Activated T-cell treated with anti-CD3 and anti-CD28 coated beads, Interleukin-2, amount 50 U/mL, for 48 hours (primary cell): ENCODE measurements at regions not wholly inside any gene's neighbourhood (a gene's known extent, or its start where the extent isn't known, plus 50 kb on each side); places are given as distances from the start of the nearest gene placed in this dataset.
"Not testable (repeated sequence)": the region's sequence is repeated elsewhere in the genome, so short reads cannot be mapped to it uniquely, and the experiment has no call there.

Experiments
- DNase-seq, 2 experiments: peaks; one replicate each; pipeline ENCODE4 v3.0.0-alpha.2; 2020

DNA sequence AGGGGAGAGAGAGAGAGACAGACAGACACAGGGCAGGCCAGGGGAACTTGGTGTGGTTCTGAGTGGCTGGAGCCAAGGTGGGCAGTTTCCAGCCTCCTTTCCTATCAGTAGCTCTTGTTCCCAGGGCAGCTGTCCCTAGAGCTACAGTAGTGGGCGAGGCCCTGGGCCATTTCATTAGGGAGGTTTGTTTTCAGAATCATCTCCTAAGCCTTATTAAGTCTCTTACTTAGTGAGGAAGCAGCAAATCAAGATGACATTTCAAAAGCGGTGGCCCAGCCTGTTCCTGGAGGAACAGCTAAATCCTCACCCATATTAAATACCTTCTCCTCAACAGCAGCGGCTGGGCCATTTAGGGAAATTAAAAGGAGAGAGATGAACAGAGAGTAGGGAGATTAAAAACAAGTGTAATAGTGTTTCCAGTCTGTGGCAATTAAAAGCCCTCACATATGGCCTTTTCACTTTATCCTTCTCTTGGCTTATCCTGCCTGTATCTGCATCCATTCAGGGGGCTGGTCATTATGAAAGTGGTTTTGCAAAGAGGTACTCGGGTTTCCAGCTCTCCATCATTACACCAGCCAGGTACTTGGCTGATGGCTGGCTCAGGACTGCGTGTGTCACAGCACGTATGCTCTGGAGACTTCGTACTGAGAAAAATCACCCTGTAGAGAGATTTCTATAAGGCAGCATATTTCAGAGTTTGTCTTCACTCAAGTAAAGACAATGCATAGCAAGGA, 91.9 kb upstream of the PRR23C start:
- DNase-seq: no peak

DNA sequence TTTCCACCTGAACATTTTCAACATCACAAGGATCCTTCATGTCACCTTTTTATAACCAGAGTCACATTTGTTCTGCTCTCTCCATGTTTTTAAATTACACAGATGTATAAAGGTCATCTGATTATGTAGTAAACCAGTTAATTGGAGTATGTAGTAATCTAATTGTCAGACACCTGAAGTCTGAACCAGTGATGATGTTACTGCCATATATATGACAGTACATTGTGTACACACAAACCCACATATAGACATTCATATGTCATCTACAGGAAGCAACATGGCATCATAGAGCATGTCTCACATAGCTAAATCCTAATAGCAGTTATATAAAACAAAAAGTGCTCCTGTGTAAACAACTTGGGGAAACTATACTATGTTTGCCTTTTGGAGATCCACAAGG, 95.9 kb upstream of the PRR23C start:
- no peak for DNase-seq

GRCh38 chr3:139145980-139146379, 101.3 kb upstream of the PRR23C start:
- DNase-seq: not testable (repeated sequence)

- no peak for DNase-seq
Measured at GRCh38 chr3:139151530-139151929, 106.8 kb upstream of the PRR23C start.

GRCh38 chr3:139153434-139153833, 108.7 kb upstream of the PRR23C start:
- not testable (repeated sequence) for DNase-seq

DNA sequence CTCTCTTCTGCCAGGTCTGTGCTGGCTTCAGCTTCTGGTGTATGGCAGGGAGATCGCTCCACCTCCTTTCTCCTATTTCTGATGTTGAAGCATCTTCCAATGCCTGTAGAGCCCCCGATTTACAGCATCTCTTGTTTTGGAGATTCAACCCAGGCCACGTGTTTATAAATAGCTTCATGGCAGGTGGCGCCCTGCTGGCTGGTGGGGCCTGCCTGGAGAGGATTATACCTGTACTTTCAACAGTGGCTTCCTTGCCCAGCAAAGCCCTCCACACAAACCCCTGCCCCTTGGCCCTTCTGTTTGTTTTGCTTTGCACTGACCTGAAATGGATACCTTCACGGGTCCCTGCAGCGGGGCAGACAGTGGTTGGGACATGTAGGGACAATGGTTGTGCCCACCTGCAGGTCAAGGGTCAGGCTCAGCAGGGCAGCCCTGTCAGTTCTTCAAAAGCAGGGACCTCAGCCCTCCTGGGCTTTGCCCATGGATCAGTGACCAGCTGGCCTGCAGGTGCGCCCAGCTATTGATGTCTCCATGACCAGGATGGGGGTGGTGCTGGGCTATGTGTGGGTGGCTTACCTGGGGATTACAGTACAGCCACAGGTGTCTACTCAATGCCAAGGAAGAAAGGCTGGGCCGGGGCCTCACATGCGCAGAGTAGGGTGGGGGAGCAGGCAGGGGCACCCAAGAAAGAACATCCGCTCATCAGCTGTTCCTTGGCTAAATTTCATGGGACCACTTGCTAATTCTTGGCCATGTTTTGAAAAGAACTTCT, 112.7 kb upstream of the PRR23C start:
- DNase-seq: no peak

GRCh38 chr3:139159356-139159755, 114.7 kb upstream of the PRR23C start:
- no peak for DNase-seq

GRCh38 chr3:139173372-139174108, 128.8 kb upstream of the PRR23C start:
- no peak for DNase-seq

DNA sequence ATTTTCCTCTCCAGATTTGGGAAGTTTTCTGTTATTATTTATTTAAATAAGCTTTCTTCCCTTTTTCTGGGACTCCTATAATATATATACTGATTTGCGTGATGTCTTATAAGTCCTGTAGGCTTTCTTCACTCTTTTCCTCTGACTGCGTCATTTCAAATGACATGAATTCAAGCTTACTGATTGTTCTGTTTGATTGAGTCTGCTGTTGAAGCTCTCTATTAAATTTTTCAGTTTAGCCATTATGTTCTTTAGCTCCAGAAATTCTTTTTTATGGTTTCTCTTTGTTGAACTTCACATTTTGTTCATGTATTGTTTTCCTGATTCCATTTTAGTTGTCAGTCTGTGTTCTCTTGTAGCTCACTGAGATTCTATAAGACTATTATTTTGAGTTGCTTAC, 135.8 kb upstream of the PRR23C start:
- DNase-seq: no peak

DNA sequence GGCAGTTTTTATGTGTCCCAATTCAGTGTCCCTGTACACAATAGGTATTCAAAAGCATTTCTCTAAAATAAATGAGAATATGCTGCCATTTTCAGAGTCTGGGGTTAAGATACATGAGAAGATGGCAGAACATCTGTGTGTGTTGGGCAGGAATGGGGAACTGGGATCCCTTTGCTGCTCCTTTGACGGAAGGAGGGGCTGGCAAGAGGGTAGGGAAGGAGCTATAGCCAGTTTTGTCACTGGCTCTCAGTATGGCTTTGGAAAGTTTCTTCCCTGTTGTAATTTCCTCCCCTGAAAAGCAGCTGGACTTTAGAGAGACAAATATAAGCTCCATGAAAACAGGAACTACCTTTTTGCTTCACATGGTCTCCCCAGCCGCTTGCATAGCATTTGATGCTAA, 137.5 kb upstream of the PRR23C start:
- no peak for DNase-seq

DNA sequence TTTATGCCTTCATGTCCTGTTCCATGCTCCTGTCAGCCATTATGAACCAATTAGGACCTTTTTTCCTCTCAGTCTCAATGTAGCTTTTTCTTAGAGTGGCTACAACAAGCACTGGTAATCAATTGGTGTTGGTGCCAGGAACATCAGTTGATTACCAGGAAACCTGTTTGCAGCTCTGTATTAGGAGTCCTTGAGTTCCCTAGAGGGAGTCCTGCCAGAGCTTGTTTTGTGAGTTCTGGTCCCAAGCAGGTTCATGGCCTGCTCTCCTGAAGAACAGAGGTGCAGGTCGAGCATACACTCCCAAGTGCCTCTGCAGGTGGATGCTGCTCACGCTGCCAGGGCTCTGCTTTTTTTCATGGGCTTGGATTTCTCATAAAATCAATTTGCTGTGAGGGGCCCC, 137.9 kb upstream of the PRR23C start:
- no peak for DNase-seq

DNA sequence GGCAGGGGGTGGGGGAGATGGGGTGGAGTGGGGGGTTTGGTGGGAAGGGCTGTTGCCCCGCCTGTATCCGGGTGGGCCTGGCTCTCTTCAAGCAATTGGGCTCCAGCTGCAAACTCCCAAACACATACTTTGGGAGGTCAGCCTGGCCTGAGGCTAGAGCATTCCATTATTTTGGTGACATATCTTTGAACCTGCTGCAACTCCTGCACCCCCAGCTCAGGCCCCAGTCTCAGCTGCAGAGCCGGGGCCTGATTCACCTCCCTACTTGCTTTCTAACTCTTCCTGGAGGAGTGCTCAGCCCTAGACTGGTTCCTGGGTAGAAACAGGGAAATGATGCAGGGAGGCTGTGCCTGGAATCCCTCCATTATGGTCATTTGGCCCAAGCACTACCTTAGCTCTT, 140.8 kb upstream of the PRR23C start:
- no peak for DNase-seq

DNA sequence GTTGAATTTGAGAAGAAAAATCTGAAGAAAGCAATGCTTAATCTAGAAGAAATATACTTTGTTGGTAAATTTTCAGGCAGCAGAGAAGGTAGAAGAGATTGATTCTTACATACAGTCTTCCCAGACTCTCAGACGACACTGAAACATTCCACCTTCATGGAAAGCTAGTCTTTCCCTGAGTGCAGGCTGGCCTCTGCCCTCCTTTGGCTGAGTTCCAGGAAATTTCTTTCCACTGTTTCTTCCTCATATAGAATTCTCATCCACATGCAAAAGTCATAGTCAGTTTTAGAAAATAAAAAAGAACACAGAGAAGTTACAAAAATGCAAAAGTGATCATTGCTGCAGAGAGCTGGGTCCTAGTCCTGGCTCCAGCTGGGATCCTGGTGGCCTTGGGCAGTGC, 142.5 kb upstream of the PRR23C start:
- DNase-seq: no peak

DNA sequence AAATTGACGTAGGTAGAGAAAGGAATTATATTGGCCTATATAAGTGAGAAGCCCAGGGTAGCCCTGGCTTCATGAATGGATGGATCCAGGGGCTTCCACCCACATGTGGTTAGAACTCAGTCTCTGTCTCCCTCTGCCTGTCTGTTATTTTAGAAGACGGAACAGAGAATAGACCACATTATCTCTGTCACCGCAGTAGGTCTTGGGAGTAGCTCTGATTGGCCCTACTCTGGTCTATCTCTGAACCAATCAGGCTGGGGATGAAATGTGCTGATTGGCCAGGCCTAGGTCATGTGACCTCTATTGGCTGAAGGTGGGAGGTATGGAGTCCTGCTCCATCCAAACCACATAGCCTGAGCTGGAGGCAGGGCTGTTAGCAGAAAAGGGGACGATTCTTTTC, 143.0 kb upstream of the PRR23C start:
- DNase-seq: no peak

GRCh38 chr3:139189943-139190342, 145.3 kb upstream of the PRR23C start:
- DNase-seq: no peak

DNA sequence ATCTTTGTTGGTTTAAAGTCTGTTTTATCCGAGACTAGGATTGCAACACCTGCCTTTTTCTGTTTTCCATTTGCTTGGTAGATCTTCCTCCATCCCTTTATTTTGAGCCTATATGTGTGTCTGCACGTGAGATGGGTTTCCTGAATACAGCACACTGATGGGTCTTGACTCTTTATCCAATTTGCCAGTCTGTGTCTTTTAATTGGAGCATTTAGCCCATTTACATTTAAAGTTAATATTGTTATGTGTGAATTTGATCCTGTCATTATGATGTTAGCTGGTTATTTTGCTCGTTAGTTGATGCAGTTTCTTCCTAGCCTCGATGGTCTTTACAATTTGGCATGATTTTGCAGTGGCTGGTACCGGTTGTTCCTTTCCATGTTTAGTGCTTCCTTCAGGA, 149.4 kb upstream of the MRPS22 start:
- DNase-seq: not testable (repeated sequence)

- DNase-seq: not testable (repeated sequence)
Measured at GRCh38 chr3:139196146-139196545, 147.7 kb upstream of the MRPS22 start.

DNA sequence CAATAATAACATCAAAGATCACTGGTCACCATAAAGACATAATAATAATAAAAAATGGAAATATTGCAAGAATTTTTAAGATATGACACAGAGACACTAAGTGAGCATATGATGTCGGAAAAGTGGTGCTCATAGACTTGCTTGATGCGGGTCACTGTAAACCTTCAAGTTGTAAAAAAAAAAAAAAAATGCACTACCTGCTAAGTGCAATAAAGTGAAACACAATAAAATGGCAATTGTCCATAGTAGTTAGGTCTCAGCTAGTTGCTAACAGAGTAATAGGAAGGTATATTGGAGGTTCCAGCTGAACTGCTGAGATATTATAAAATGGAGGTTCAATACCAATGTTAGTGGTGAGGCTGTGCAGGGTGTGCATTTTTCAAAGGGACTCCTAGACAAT, 146.6 kb upstream of the MRPS22 start:
- no peak for DNase-seq

- DNase-seq: no peak
Measured at GRCh38 chr3:139198186-139198585, 145.6 kb upstream of the MRPS22 start.

DNA sequence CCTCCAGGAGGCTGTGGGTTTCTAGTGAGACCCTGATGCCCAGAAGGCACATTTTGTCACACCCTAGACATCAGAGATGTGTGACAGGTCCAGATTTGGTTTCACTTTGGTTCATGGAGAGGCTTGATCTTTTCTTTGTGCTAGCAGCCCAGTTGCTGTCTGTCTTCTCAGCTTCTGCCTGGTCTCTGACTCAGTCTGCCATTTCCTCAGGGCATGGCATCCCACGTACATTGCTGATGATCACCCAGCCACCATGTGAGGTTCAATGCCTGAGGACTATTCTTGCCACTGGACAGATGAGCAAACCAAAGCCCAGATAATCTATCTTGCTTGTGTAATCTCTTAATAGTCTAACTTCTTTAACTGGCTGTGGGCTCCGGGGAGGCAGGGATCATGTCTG, 144.9 kb upstream of the MRPS22 start:
- DNase-seq: no peak

DNA sequence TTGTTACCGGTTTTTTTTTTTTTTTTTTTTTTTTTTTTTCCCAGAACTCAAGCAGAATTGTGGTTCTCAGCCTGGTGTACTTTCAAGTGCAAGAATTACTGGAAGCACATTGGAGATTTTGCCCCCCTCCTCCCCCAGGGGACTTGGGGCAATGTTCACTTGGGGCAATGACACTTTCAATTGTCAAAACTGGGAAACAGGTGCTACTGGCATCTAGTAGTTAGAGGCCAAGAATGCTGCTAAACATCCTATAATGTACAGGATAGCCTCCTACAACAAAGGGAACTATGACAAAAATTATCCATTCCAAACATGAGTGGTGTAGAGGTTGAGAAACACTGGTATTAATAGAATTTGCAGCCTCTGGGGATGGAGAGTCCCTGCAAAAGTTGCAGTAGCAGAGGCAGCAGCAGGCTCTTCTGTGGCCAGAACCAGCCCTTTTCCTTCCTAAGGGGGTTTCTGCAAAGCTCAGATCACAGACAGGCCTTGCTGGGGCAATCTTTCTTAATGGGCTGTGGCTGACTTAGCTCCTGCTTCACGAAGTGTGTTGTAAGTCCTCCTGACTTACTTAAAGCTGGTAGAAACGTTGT, 144.3 kb upstream of the MRPS22 start:
- DNase-seq: no peak

DNA sequence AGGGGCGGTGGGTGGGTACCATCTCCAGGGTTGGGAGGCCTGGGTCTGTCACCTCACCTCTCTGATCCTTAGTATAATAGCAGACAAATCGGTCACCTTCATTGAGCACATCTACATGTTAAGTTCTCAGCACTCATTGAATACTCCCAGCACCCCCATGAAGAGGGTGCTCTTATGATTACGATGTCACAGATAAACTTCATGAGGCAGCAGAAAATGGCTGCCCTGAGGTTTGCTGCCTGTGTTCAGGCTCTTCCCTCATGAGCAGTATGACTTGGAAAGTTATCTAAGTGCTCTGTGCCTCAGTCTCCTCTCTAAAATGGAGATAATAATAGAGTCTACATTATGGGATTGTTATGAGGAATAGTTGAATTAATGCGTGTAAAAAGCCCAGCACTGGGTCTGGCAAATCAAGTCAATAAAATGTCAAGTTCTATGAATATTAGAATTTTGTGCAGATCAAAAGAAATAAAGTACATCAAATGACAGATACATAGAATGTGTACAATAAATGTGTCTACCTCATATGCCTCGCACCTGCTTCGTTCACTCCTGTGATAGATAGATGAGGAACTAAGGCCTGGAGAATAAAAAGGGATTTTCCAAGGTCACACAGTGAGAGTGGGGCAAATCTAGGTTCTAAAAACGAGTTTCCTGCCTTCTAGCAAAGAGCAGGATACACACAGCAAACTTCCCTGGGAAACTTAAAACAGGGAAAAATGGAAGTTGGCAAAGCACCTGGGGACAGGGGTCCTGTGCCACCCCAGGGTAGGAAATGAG, 142.2 kb upstream of the MRPS22 start:
- no peak for DNase-seq
